Smooth muscle cell (in vitro differentiated cells): ENCODE measurements at regions not wholly inside any gene's neighbourhood (a gene's known extent, or its start where the extent isn't known, plus 50 kb on each side); places are given as distances from the start of the nearest gene placed in this dataset.

ENCODE experiments used
- DNase-seq: peaks from one replicate; lab custom pipeline; 2025; ENCODE audit not compliant: unreplicated experiment; lab: John Stamatoyannopoulos, UW
- H2AFZ ChIP-seq: fragments of 200-600 bp; sonication (generic); 2 replicates; pipeline ENCODE4 v1.6.0; 2016; ENCODE audit warnings: antibody characterized with exemption, low read depth, mild to moderate bottlenecking
- H3F3A ChIP-seq: fragments of 200-600 bp; sonication (generic); 2 replicates; pipeline ENCODE4 v1.6.0; 2017; ENCODE audit warnings: antibody characterized with exemption, low read depth
- H3K27ac ChIP-seq: fragments of 200-600 bp; sonication (generic); 2 replicates; pipeline ENCODE4 v1.5.1; 2016; ENCODE audit warnings: low read depth, mild to moderate bottlenecking
- H3K27me3 ChIP-seq: fragments of 200-600 bp; sonication (generic); 2 replicates; pipeline ENCODE4 v1.6.1; 2016; ENCODE audit warnings: low read depth, mild to moderate bottlenecking
- H3K36me3 ChIP-seq: fragments of 200-600 bp; sonication (generic); 2 replicates; pipeline ENCODE4 v1.5.1; 2016; ENCODE audit warnings: low read depth
- H3K4me1 ChIP-seq: fragments of 200-600 bp; sonication (generic); 2 replicates; pipeline ENCODE4 v1.5.1; 2016; ENCODE audit warnings: low read depth
- H3K4me2 ChIP-seq: fragments of 200-600 bp; sonication (generic); 2 replicates; pipeline ENCODE4 v1.6.0; 2016; ENCODE audit warnings: mild to moderate bottlenecking
- H3K4me3 ChIP-seq: fragments of 200-600 bp; sonication (generic); 2 replicates; pipeline ENCODE4 v1.5.1; 2016; ENCODE audit warnings: mild to moderate bottlenecking
- H3K79me2 ChIP-seq: fragments of 200-600 bp; sonication (generic); 2 replicates; pipeline ENCODE4 v1.6.0; 2016; ENCODE audit warnings: low read depth, mild to moderate bottlenecking
- H3K9ac ChIP-seq: fragments of 200-600 bp; sonication (generic); 2 replicates; pipeline ENCODE4 v1.6.0; 2016; ENCODE audit warnings: low read depth
- H3K9me3 ChIP-seq: fragments of 200-600 bp; sonication (generic); replicated peaks from 2 replicates; pipeline ENCODE4 v1.5.1; 2016; ENCODE audit warnings: low read depth
- H4K20me1 ChIP-seq: fragments of 200-600 bp; sonication (generic); 2 replicates; pipeline ENCODE4 v1.6.0; 2016; ENCODE audit warnings: low read depth
- WGBS: methylation state at CpG from one replicate; pipeline ENCODE4 v1.1.7; 2016; ENCODE audit warnings: low lambda C conversion rate; 5-methylcytosine and 5-hydroxymethylcytosine counted together
- TF ChIP-seq, protein P1 (sequence below): fragments of 200-600 bp; sonication (generic); IDR thresholded peaks from 2 replicates; pipeline ENCODE4 v1.5.1; 2017; ENCODE audit warnings: borderline replicate concordance, mild to moderate bottlenecking, antibody characterized with exemption; ENCODE audit not compliant: insufficient read depth, poor library complexity, severe bottlenecking

GRCh38 chr12:19954163-19954562 lies 414.2 kb upstream of the PDE3A start:
- no peak overlapping the region for H3K4me2 ChIP-seq
- WGBS, result 91% methylated on average over 4 of the region's 4 CpGs

GRCh38 chr12:19957308-19958125 lies 410.8 kb upstream of the PDE3A start:
- Histone ChIP-seq H3K27ac (no peak overlapping the region), H2AFZ (no peak overlapping the region), H3K9ac (no peak overlapping the region), H3K4me1 (no peaks in the 10 kb centered on the region), H3F3A (no peaks in the 10 kb centered on the region), H3K9me3 (no peaks in the 10 kb centered on the region), H4K20me1 (no peaks in the 10 kb centered on the region), H3K4me2 (no peak overlapping the region), H3K4me3 (no peak overlapping the region), H3K36me3 (no peaks in the 10 kb centered on the region), H3K27me3 (no peaks in the 10 kb centered on the region), H3K79me2 (no peaks in the 10 kb centered on the region)
- WGBS, result 47% methylated on average over 6 of the region's 6 CpGs
- TF ChIP-seq, protein P1, sequence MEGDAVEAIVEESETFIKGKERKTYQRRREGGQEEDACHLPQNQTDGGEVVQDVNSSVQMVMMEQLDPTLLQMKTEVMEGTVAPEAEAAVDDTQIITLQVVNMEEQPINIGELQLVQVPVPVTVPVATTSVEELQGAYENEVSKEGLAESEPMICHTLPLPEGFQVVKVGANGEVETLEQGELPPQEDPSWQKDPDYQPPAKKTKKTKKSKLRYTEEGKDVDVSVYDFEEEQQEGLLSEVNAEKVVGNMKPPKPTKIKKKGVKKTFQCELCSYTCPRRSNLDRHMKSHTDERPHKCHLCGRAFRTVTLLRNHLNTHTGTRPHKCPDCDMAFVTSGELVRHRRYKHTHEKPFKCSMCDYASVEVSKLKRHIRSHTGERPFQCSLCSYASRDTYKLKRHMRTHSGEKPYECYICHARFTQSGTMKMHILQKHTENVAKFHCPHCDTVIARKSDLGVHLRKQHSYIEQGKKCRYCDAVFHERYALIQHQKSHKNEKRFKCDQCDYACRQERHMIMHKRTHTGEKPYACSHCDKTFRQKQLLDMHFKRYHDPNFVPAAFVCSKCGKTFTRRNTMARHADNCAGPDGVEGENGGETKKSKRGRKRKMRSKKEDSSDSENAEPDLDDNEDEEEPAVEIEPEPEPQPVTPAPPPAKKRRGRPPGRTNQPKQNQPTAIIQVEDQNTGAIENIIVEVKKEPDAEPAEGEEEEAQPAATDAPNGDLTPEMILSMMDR, result no peak
- no peak for DNase-seq

More at GRCh38 chr12:19954163-19954562, 414.2 kb upstream of the PDE3A start:
- TF ChIP-seq, protein P1, result no peak
- Histone ChIP-seq H3K27ac (no peak overlapping the region), H4K20me1 (no peaks in the 10 kb centered on the region), H2AFZ (no peak overlapping the region), H3K9ac (no peak overlapping the region), H3F3A (no peaks in the 10 kb centered on the region), H3K4me3 (no peak overlapping the region), H3K4me1 (no peaks in the 10 kb centered on the region), H3K36me3 (no peaks in the 10 kb centered on the region), H3K27me3 (no peaks in the 10 kb centered on the region), H3K9me3 (no peaks in the 10 kb centered on the region), H3K79me2 (no peaks in the 10 kb centered on the region)
- no peak for DNase-seq

DNA sequence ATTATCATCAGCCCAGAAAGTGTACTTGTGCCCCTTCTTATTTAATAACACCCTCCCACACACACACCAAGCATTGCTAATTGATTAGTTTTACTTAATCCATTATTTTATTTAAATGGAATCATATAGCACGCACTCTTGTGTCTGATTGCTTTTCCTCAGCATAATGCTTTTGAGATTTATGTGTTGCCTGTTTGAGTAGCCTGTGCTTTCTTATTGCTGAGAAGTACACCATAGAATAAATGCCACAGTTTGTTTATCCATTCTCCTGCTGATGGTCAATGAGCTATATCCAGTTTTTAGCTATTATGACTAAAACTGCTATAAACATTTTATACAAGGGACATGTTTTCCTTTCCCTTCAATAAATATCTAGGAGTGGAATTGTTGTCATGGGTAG lies 409.9 kb upstream of the PDE3A start:
- no peak overlapping the region for H3K4me2 ChIP-seq
- H3K4me1 ChIP-seq, result no peaks in the 10 kb centered on the region
- H4K20me1 ChIP-seq, result no peaks in the 10 kb centered on the region
- DNase-seq, result no peak
- no peak overlapping the region for H3K27ac ChIP-seq
- no peaks in the 10 kb centered on the region for H3K9me3 ChIP-seq
- no peaks in the 10 kb centered on the region for H3K79me2 ChIP-seq
- no peaks in the 10 kb centered on the region for H3K36me3 ChIP-seq
- H3K4me3 ChIP-seq, result no peak overlapping the region
- H3K9ac ChIP-seq, result no peak overlapping the region
- WGBS, result 98% methylated on average over 1 of the region's 1 CpG
- no peak overlapping the region for H2AFZ ChIP-seq
- no peaks in the 10 kb centered on the region for H3F3A ChIP-seq
- TF ChIP-seq, protein P1, result no peak
- no peaks in the 10 kb centered on the region for H3K27me3 ChIP-seq

DNA sequence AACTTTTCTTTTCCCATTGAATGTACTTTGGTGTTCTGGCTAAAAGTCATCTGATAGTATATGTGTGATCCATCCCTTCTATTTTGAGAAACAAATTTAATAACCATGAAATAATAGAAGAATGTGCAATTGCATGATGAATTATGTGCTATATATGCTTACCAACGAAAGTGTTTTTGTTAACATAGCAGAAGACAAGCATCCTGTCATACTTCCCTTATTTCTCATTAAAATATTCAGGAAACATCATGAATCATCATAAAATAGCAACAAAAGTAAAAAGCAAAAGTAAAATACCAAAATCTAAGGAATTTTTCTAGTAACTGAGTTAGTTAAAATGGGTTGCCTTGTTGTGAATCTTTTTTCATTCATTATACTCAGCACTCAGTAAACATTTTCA lies 409.0 kb upstream of the PDE3A start:
- H3F3A ChIP-seq, result no peaks in the 10 kb centered on the region
- H3K9ac ChIP-seq, result no peak overlapping the region
- H3K4me3 ChIP-seq, result no peak overlapping the region
- H3K4me1 ChIP-seq, result no peaks in the 10 kb centered on the region
- DNase-seq, result no peak
- H3K79me2 ChIP-seq, result no peaks in the 10 kb centered on the region
- H3K27me3 ChIP-seq, result no peaks in the 10 kb centered on the region
- no peaks in the 10 kb centered on the region for H4K20me1 ChIP-seq
- H3K4me2 ChIP-seq, result no peak overlapping the region
- WGBS, result 88% methylated on average over 1 of the region's 1 CpG
- H3K27ac ChIP-seq, result no peak overlapping the region
- no peaks in the 10 kb centered on the region for H3K36me3 ChIP-seq
- TF ChIP-seq, protein P1, result no peak
- no peaks in the 10 kb centered on the region for H3K9me3 ChIP-seq
- no peak overlapping the region for H2AFZ ChIP-seq
